Neural cell (in vitro differentiated cells): ENCODE measurements at regions not wholly inside any gene's neighbourhood (a gene's known extent, or its start where the extent isn't known, plus 50 kb on each side); places are given as distances from the start of the nearest gene placed in this dataset.

Experiments used
- H2AFZ ChIP-seq: fragments of 200-600, 300-800 bp; sonication (generic), shearing (Covaris generic); 2 replicates; pipeline ENCODE4 v1.6.0; 2014; ENCODE audit warnings: low read depth, mild to moderate bottlenecking, antibody characterized with exemption, low read length, moderate library complexity
- H3F3A ChIP-seq: fragments of 200-600 bp; shearing (Covaris generic); 2 replicates; pipeline ENCODE4 v1.6.1; 2016; ENCODE audit warnings: mild to moderate bottlenecking, moderate library complexity, mixed read lengths, antibody characterized with exemption, low read length; ENCODE audit not compliant: insufficient read depth, poor library complexity, severe bottlenecking
- H3K27ac ChIP-seq: fragments of 200-600, 300-800 bp; sonication (generic), shearing (Covaris generic); 2 replicates; pipeline ENCODE4 v1.5.1; 2014; ENCODE audit warnings: mild to moderate bottlenecking, low read length, moderate library complexity
- H3K27me3 ChIP-seq: fragments of 300-800, 200-600 bp; sonication (generic), shearing (Covaris generic); 2 replicates; pipeline ENCODE4 v1.6.0; 2014; ENCODE audit warnings: mild to moderate bottlenecking, low read depth, low read length, moderate library complexity; ENCODE audit not compliant: insufficient read depth
- H3K36me3 ChIP-seq: fragments of 300-800, 200-600 bp; sonication (generic), shearing (Covaris generic); 2 replicates; pipeline ENCODE4 v1.5.1; 2014; ENCODE audit warnings: mild to moderate bottlenecking, antibody characterized with exemption, low read length, moderate library complexity; ENCODE audit not compliant: insufficient read depth
- H3K4me2 ChIP-seq: fragments of 300-800, 200-600 bp; sonication (generic), shearing (Covaris generic); 2 replicates; pipeline ENCODE4 v1.6.0; 2014; ENCODE audit warnings: mild to moderate bottlenecking, low read length
- H3K4me3 ChIP-seq: fragments of 300-800, 200-600 bp; sonication (generic), shearing (Covaris generic); 2 replicates; pipeline ENCODE4 v1.5.1; 2014; ENCODE audit warnings: mild to moderate bottlenecking, low read length, moderate library complexity
- H3K79me2 ChIP-seq: fragments of 200-600 bp; shearing (Covaris generic); replicated peaks from 2 replicates; pipeline ENCODE4 v1.6.0; 2014; ENCODE audit warnings: mild to moderate bottlenecking, low read length, moderate library complexity; ENCODE audit not compliant: insufficient read depth
- H3K9ac ChIP-seq: fragments of 300-800, 200-600 bp; sonication (generic), shearing (Covaris generic); 2 replicates; pipeline ENCODE4 v1.6.1; 2016; ENCODE audit warnings: mild to moderate bottlenecking, low read length, mixed read lengths
- H3K9me2 ChIP-seq: fragments of 200-600 bp; shearing (Covaris generic); 2 replicates; pipeline ENCODE4 v1.6.1; 2016; ENCODE audit warnings: mild to moderate bottlenecking, low read length, mixed read lengths; ENCODE audit not compliant: insufficient read depth
- H3K9me3 ChIP-seq: fragments of 200-600, 300-800 bp; sonication (generic), shearing (Covaris generic); 2 replicates; pipeline ENCODE4 v1.6.1; 2016; ENCODE audit warnings: mild to moderate bottlenecking, mixed run types, low read length, moderate library complexity, mixed read lengths
- H4K20me1 ChIP-seq: fragments of 200-600 bp; shearing (Covaris generic); 2 replicates; pipeline ENCODE4 v1.6.1; 2016; ENCODE audit warnings: mild to moderate bottlenecking, mixed run types; ENCODE audit not compliant: insufficient read depth
- CTCF ChIP-seq: fragments of 450-650 bp; IDR thresholded peaks from 2 replicates; pipeline ENCODE4 v1.5.1; 2014; ENCODE audit warnings: antibody characterized with exemption, mild to moderate bottlenecking, moderate library complexity; ENCODE audit not compliant: poor library complexity, severe bottlenecking
- EP300 ChIP-seq: fragments of 450-650 bp; conservative IDR thresholded peaks from 2 replicates; pipeline ENCODE4 v1.6.1; 2014; ENCODE audit warnings: antibody characterized with exemption, mild to moderate bottlenecking, moderate library complexity; ENCODE audit not compliant: poor library complexity, severe bottlenecking
- EZH2 ChIP-seq: fragments of 200-600, 300-800 bp; shearing (Covaris generic), sonication (generic); IDR thresholded peaks from 2 replicates; pipeline ENCODE4 v1.6.1; 2014; ENCODE audit warnings: antibody characterized with exemption, low read length, borderline replicate concordance, mild to moderate bottlenecking; ENCODE audit not compliant: insufficient read depth, poor library complexity, severe bottlenecking
- MXI1 ChIP-seq: fragments of 450-650 bp; conservative IDR thresholded peaks from 2 replicates; pipeline ENCODE4 v1.6.1; 2014; ENCODE audit warnings: antibody characterized with exemption, mild to moderate bottlenecking; ENCODE audit not compliant: poor library complexity, severe bottlenecking
- POLR2AphosphoS5 ChIP-seq: IDR thresholded peaks from 2 replicates; pipeline ENCODE4 v1.6.1; 2012
- RAD21 ChIP-seq: fragments of 450-650 bp; conservative IDR thresholded peaks from 2 replicates; pipeline ENCODE4 v1.6.1; 2014; ENCODE audit warnings: antibody characterized with exemption, mild to moderate bottlenecking, moderate library complexity
- REST ChIP-seq: IDR thresholded peaks from 2 replicates; pipeline ENCODE4 v1.6.1; 2012; ENCODE audit warnings: borderline replicate concordance
- SMC3 ChIP-seq: fragments of 450-650 bp; conservative IDR thresholded peaks from 2 replicates; pipeline ENCODE4 v1.6.1; 2014; ENCODE audit warnings: antibody characterized with exemption, mild to moderate bottlenecking, moderate library complexity; ENCODE audit not compliant: poor library complexity
- TAF1 ChIP-seq: IDR thresholded peaks from 2 replicates; pipeline ENCODE4 v1.6.1; 2012; ENCODE audit warnings: low read depth

DNA sequence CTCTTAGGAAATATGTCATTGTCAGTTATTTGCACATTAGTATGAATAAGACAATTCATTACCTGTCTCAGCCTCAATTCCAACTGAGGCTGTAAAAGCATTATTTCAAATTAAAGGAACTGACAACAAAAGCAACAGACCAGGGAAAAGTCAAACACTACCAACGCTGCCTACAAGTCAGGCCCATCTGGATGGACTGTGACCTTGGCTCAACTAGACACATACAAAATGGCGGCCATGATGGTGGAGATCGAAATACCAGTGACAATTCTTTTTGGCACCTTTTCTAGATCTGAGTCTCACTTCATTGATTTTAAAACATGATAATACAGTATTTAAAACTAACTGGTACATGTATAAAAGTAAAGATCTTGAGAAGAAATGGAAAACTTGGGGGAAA, 160.7 kb downstream of the DHX15 start:
- Histone ChIP-seq H3K9ac (no peak overlapping the region), H3F3A (no peaks in the 10 kb centered on the region), H3K4me3 (no peak overlapping the region), H2AFZ (no peak overlapping the region), H4K20me1 (no peaks in the 10 kb centered on the region), H3K9me3 (no peaks in the 10 kb centered on the region), H3K27ac (no peak overlapping the region), H3K36me3 (no peaks in the 10 kb centered on the region), H3K4me2 (no peak overlapping the region), H3K9me2 (no peaks in the 10 kb centered on the region), H3K79me2 (no peaks in the 10 kb centered on the region), H3K27me3 (no peaks in the 10 kb centered on the region)
- TF ChIP-seq RAD21 (no peak), EP300 (no peak), EZH2 (no peak), SMC3 (no peak), TAF1 (no peak), REST (no peak), CTCF (no peak), POLR2AphosphoS5 (no peak), MXI1 (no peak)

- Histone ChIP-seq H3K36me3 (no peaks in the 10 kb centered on the region), H3K9me2 (no peaks in the 10 kb centered on the region), H3K9ac (no peak overlapping the region), H3K4me3 (no peak overlapping the region), H3K9me3 (no peaks in the 10 kb centered on the region), H2AFZ (no peak overlapping the region), H4K20me1 (no peaks in the 10 kb centered on the region), H3K27ac (no peak overlapping the region), H3F3A (no peaks in the 10 kb centered on the region), H3K4me2 (no peak overlapping the region), H3K27me3 (no peaks in the 10 kb centered on the region), H3K79me2 (no peaks in the 10 kb centered on the region)
- TF ChIP-seq EP300 (no peak), TAF1 (no peak), POLR2AphosphoS5 (no peak), CTCF (no peak), MXI1 (no peak), EZH2 (no peak), SMC3 (no peak), RAD21 (no peak), REST (no peak)
These were observed 161.7 kb downstream of the DHX15 start for GRCh38 chr4:24422644-24423043.
